ENCODE measurements at regions not wholly inside any gene's neighbourhood (a gene's known extent, or its start where the extent isn't known, plus 50 kb on each side); places are given as distances from the start of the nearest gene placed in this dataset.
A peak's percentile ranks its signal among the peaks of the same experiment; 100 is the strongest.
"Not testable (repeated sequence)": the region's sequence is repeated elsewhere in the genome, so short reads cannot be mapped to it uniquely, and the experiment has no call there.

DNA sequence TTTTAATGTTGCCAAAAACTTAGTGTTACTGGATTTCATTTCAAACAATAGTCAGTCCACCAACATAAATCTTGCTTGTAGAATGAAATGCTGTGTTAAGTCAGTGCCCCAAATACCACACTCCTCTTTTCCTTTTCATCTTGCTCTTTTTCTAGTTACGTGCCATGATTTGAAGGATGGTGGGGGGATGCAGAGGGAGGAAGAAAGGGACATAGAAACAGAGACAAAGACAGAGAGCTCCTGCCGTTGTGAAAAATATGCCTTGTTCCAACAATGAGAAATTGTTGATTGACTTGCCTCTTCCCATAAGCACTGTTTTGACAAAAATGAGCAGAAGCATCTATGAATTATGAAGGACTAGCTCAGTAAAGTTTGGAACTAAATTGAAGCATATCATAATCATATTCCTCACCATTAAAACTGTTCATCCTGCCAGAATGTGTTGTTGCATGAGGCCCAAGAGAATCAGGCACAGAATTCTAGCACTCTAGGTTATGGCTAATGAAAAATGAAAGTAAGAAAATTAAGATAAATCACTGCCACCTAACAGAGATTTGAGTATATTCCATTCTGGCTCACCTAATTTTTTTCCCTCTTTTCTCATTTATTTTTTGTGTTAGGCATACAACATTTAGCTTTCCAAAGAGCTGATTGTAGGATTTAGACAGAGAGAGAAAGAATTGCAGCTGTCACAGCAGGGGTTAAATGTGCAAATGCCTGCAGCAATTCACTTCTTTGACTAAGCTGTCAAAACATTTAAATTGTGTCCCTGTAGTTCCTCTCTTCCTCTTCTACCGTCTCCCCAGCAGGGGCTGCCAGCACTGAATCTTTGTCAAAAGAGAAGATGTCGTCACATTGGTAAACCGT, 111.6 kb upstream of the PTPN13 start:
- DNase-seq, result peak; percentile 21

DNA sequence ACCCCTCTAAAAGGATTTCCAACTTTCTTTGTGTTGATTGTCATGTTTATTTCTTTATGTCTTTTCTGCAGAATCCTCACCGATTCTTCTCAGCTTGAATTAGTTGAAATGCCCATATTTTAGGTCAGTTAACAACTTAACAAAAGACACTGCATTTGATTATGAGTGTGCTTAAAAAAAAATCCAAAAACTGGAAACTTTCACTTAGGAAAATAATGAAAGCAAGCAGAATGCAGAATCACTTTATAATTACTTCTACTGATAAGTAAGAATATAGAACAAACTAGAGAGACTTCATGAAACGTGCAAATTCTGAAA, 111.0 kb upstream of the PTPN13 start:
- no peak for DNase-seq

DNA sequence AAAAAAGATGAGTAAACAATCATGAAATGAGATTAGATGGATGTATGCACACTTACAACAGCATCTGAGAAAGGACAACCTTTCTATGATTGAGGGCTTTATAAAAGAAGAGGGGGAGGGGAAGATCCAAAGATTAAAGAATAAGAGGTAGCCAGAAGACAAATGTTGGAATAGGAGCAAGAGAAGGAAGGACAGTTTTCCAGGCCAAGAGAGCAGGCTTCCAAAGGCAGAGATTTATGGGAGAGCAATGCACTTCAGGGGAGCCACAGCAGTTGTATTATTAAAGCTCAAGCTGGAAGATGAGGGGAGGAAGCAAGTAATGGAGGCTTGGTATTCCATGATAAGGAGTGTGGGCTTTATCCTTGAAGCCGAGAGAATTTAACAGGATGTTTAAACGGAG, 110.3 kb upstream of the PTPN13 start:
- no peak for DNase-seq

DNA sequence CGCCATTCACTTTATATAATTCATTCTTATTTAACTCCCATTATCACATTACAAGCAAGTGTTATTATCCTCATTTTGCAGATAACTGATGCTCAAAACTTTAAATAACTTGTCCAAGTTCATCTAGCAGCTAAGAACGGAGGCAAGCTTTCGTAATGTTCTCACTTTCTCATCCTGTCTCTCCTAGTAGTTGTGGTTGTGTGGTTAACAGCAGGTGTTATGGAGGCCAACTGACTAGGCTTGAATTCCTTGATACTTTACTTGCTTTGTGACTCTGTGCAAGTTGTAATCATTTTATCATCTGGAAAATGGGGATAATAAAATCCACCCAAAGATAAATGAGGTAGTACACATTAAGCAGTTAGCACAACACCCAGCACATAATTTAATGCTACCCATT, 109.9 kb upstream of the PTPN13 start:
- DNase-seq, result no peak

- DNase-seq, result no peak
Measured at GRCh38 chr4:86487738-86488348, 106.3 kb upstream of the PTPN13 start.

GRCh38 chr4:86493460-86493859, 100.7 kb upstream of the PTPN13 start:
- peak; percentile 6 for DNase-seq

DNA sequence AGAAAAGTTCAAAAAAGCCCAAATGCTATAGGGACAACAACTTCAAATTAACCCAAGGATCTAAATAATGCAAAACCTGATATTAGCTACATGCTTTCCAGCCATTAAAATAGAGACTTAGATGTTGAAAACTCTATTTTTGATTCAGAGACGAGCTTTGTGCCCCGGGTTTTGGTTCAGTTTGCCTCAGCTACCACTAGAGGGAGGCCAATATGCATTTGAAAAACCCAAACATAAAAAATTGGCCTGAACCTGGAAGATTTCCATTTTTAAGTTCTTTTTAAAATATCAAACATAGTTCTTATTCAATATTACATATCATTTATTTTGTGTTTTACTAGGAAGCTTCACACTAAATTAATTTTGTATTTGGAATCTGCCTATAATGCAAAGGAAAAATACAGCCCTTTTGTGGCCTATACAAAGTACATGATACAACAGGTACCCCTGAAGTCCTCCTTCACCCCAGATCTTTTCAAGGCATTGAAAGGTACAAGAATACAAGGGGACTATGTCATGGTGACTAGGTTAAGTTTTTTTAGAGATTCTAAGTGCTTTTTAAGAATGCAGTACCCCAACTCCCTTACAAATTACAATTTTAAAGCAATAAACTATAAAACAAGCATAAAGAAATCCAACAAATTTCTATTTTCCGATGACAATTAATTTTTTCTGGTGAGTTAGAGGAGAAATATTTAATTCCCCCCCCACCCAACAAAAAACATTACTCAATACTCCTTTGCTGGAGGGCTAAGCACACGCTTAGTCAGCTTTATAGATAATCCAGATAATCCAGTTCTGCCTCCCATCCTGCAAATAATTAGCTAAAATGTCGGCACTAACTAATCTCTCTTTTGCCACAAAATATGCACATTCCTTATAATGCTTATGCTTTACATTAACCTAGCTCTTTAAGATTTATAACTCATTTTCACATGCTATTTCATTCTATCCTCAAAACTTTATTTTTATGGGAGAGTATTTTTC, 97.7 kb upstream of the PTPN13 start:
- peak; percentile 52 for DNase-seq

- peak; percentile 36 for DNase-seq
Measured at GRCh38 chr4:86497131-86497530, 97.0 kb upstream of the PTPN13 start.

DNA sequence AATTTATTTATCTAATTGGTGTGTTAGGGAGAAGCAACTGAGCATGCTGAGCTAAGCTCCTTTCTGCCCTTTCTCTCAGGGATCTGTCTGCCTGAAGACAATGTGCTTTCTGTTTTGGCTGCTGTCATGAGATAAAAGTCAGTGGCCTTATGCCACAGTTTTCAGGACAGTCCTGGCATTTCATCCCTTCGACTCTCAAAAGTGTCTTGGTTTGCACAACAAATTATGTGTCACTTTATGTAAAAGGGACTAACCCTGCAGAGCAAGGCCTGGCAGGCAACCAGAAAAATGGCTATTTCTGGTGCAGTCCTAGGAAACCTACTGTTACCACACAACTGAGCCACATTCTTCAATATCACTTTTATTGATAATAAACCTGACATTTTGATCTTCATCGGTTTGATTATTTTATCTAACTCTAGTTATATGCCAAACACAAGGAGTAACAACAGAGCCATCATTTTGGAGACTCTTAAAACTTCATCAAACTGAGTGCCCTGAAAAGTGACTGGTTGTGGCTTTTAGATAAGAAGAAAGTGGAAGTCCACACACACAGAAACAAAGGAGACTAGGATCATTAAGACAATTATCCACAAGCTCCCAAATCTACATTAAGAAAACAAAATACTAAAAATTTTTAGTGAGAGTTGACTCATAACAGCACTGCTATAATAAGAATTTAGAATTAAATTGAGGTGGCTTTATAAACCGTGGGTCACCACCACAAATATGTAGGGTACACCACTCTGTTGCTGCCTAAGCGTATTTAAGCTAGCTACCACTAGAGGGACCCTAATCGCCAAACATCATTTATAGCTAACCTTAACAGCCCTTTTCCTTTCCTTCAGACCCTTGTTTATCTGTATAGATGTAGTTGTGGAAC, 95.9 kb upstream of the PTPN13 start:
- peak; percentile 69 for DNase-seq

- DNase-seq, result no peak
Measured at GRCh38 chr4:86498863-86499166, 95.3 kb upstream of the PTPN13 start.

DNA sequence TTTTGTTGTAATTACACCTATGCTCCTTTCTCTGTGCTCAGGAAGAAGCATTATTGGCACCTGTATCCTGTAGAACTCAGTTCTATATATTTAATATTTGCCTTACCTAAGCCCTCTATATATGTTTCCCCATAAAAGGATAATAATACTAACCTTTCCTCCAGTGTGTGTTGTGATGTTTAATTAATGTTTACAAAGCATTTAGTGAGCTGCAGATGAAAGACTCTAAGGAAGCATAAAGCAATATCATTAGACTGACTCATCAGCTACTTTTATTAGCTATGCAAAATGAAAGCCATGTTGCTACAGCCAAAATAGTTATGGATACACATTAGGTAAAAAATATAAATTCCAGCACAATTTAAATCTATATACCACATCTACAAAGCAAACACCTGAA, 93.6 kb upstream of the PTPN13 start:
- peak; percentile 22 for DNase-seq

GRCh38 chr4:86502081-86502480, 92.0 kb upstream of the PTPN13 start:
- no peak for DNase-seq

- no peak for DNase-seq
Measured at GRCh38 chr4:86506591-86506990, 87.5 kb upstream of the PTPN13 start.

GRCh38 chr4:86508436-86508835, 85.7 kb upstream of the PTPN13 start:
- DNase-seq, result peak; percentile 71

DNA sequence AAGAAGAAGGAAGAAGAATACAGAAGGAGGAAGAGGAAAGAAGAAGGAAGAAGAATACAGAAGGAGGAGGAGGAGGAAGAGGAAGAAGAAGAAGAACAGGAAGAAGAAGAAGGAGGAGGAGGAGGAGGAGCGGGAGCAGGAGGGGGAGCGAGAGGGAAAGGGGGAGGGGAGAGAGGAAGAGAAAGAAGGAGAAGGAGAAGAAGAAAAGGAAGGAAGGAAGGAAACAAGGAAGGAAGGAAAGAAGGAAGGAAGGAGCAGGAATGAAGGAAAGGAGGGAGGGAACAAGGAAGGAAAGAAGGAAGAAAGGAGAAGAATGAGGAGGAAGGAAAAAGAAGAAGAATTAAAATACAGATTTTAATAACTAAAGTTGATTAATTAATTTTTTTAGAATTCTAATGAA, 82.5 kb upstream of the PTPN13 start:
- DNase-seq, result no peak

- no peak for DNase-seq
Measured at GRCh38 chr4:86512631-86513030, 81.5 kb upstream of the PTPN13 start.

DNA sequence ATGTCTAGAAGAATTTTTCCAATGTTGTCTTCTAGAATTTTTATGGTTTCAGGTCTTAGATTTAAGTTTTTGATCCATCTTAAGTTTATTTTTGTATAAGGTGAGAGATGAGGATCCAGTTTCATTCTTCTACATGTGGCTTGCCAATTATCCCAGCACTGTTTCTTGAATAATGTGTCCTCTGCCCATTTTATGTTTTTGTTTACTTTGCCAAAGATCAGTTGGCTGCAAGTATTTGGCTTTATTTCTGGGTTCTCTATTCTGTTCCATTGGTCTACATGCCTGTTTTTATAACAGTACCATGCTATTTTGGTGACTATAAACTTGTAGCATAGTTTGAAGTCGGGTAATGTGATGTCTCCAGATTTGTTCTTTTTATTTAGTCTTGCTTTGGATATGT, 78.2 kb upstream of the PTPN13 start:
- not testable (repeated sequence) for DNase-seq

- DNase-seq, result no peak
Measured at GRCh38 chr4:86521373-86521969, 72.6 kb upstream of the PTPN13 start.

GRCh38 chr4:86522349-86522748, 71.8 kb upstream of the PTPN13 start:
- no peak for DNase-seq

- DNase-seq, result no peak
Measured at GRCh38 chr4:86523333-86523732, 70.8 kb upstream of the PTPN13 start.

DNA sequence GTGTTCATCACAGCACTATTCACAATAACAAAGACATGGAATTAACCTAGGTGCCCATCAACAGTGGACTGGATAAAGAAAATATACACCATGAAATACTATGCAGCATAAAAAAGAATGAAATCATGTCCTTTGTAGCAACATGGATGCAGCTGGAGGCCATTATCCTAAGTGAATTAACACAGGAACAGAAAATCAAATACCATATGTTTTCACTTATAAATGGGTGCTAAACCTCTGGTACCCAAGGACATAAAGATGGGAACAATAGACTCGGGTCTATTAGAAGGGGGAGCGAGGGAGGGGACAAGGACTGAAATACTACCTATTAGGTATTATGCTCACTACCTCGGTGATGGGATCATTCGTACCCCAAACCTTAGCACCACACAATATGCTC, 66.4 kb upstream of the PTPN13 start:
- DNase-seq, result not testable (repeated sequence)

- DNase-seq, result no peak
Measured at GRCh38 chr4:86529436-86529835, 64.7 kb upstream of the PTPN13 start.
